HG03103 (cell line): ENCODE measurements at regions not wholly inside any gene's neighbourhood (a gene's known extent, or its start where the extent isn't known, plus 50 kb on each side); places are given as distances from the start of the nearest gene placed in this dataset.

Source experiments
- ATAC-seq: cut with Tn5 transposase; IDR thresholded peaks from one replicate; pipeline ENCODE4 v1.9.1; 2021; ENCODE audit warnings: low read depth; ENCODE audit not compliant: unreplicated experiment

GRCh38 chr5:56440871-56441740 is 208.0 kb upstream of the ANKRD55 start:
- no peak for ATAC-seq

- ATAC-seq = no peak
Measured at GRCh38 chr5:56434986-56435385, 201.9 kb upstream of the ANKRD55 start.

GRCh38 chr5:56433039-56433617 is 200.0 kb upstream of the ANKRD55 start:
- ATAC-seq = no peak

- ATAC-seq = no peak
Measured at GRCh38 chr5:56432321-56432720, 199.2 kb upstream of the ANKRD55 start.

GRCh38 chr5:56430422-56430821 is 197.3 kb upstream of the ANKRD55 start:
- no peak for ATAC-seq

GRCh38 chr5:56429110-56429561 is 196.0 kb upstream of the ANKRD55 start:
- ATAC-seq = no peak

- ATAC-seq = no peak
Measured at GRCh38 chr5:56426693-56427092, 193.6 kb upstream of the ANKRD55 start.

GRCh38 chr5:56422076-56422762 is 189.1 kb upstream of the ANKRD55 start:
- no peak for ATAC-seq

GRCh38 chr5:56421246-56422075 is 188.3 kb upstream of the ANKRD55 start:
- ATAC-seq = no peak

- no peak for ATAC-seq
Measured at GRCh38 chr5:56420323-56420722, 187.2 kb upstream of the ANKRD55 start.

GRCh38 chr5:56419667-56420066 is 186.5 kb upstream of the ANKRD55 start:
- no peak for ATAC-seq

- ATAC-seq = peak; percentile 73
Measured at GRCh38 chr5:56415356-56415765, 182.2 kb upstream of the ANKRD55 start.

- ATAC-seq = no peak
Measured at GRCh38 chr5:56414066-56414465, 180.9 kb upstream of the ANKRD55 start.

GRCh38 chr5:56413546-56413945 is 180.4 kb upstream of the ANKRD55 start:
- no peak for ATAC-seq

- peak; percentile 84 for ATAC-seq
Measured at GRCh38 chr5:56412601-56413379, 179.7 kb upstream of the ANKRD55 start.

- no peak for ATAC-seq
Measured at GRCh38 chr5:56410696-56411095, 177.6 kb upstream of the ANKRD55 start.

- ATAC-seq = no peak
Measured at GRCh38 chr5:56409331-56410190, 176.4 kb upstream of the ANKRD55 start.

- ATAC-seq = no peak
Measured at GRCh38 chr5:56406838-56407237, 173.7 kb upstream of the ANKRD55 start.

- no peak for ATAC-seq
Measured at GRCh38 chr5:56406221-56406620, 173.1 kb upstream of the ANKRD55 start.
